Ishikawa (cell line): ENCODE measurements at regions not wholly inside any gene's neighbourhood (a gene's known extent, or its start where the extent isn't known, plus 50 kb on each side); places are given as distances from the start of the nearest gene placed in this dataset.

Experiments
- CEBPB ChIP-seq: IDR thresholded peaks from 2 replicates; pipeline ENCODE4 v1.6.1; 2012
- CREB1 ChIP-seq: IDR thresholded peaks from 2 replicates; pipeline ENCODE4 v1.6.1; 2012; ENCODE audit warnings: low read depth
- EGR1 ChIP-seq: IDR thresholded peaks from 2 replicates; pipeline ENCODE4 v1.6.1; 2012
- EP300 ChIP-seq: IDR thresholded peaks from 2 replicates; pipeline ENCODE4 v1.6.1; 2012; ENCODE audit warnings: borderline replicate concordance
- FOXM1 ChIP-seq: IDR thresholded peaks from 2 replicates; pipeline ENCODE4 v1.6.1; 2012; ENCODE audit warnings: low read depth, borderline replicate concordance
- NFIC ChIP-seq: IDR thresholded peaks from 2 replicates; pipeline ENCODE4 v1.6.1; 2012
- RAD21 ChIP-seq: IDR thresholded peaks from 2 replicates; pipeline ENCODE4 v1.6.1; 2012; ENCODE audit warnings: low read depth
- TAF1 ChIP-seq: IDR thresholded peaks from 2 replicates; pipeline ENCODE4 v1.6.1; 2012; ENCODE audit warnings: low read depth, mild to moderate bottlenecking
- TCF12 ChIP-seq: IDR thresholded peaks from 2 replicates; pipeline ENCODE4 v1.6.1; 2012; ENCODE audit warnings: low read depth
- TEAD4 ChIP-seq: IDR thresholded peaks from 2 replicates; pipeline ENCODE4 v1.6.1; 2012
- USF1 ChIP-seq: IDR thresholded peaks from 2 replicates; pipeline ENCODE4 v1.6.1; 2012
- YY1 ChIP-seq: IDR thresholded peaks from 2 replicates; pipeline ENCODE4 v1.6.1; 2012; ENCODE audit warnings: low read depth
- ZBTB7A ChIP-seq: IDR thresholded peaks from 2 replicates; pipeline ENCODE4 v1.6.1; 2012; ENCODE audit warnings: low read depth
- TF ChIP-seq, protein P1 (sequence below): IDR thresholded peaks from 2 replicates; pipeline ENCODE4 v1.6.1; 2012; ENCODE audit warnings: low read depth, mild to moderate bottlenecking
- TF ChIP-seq, protein P2 (sequence below): IDR thresholded peaks from 2 replicates; pipeline ENCODE4 v1.6.1; 2012

GRCh38 chr2:217326238-217327022 is 466.6 kb upstream of the TNP1 start:
- TF ChIP-seq NFIC (no peak), CEBPB (peak; percentile 57)

DNA sequence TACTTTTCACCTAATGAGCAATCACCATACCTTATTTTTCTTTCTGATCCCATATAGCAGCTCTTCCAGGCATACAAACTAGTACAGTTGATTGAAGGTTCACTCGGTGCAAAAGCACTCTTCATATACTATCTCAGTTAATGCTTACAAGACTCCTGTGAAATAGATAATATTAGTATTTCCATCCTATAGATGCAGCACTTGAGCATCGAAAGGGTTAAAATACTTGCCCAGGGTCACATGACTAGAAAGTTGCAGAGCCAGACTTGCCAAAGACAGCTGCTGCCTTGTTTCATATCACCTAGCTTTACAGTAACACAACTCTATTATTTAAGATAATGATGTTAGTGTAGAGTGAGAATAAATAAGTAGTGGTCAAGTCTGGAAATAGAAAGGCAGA is 466.0 kb upstream of the TNP1 start:
- TF ChIP-seq EP300 (no peak), TCF12 (no peak), USF1 (peak; percentile 74), FOXM1 (no peak), TEAD4 (no peak)

DNA sequence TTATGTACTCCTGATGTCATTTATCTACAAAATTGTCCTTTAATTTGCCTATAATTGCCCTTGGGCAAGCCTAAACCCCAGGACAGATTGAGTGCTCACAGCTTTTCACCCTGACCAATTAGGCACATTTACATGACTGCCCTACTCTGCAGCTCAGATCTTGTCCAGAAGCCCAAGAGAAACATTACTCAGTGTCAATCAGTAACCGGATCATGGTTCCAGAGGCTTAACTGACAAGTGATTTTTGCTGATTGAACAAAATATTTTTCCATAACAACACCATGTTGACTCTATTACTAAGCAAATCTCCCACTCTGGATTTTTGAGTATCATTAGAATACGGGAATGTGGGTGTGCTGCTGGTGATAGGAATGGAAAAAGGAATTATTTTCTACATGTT is 465.4 kb upstream of the TNP1 start:
- TF ChIP-seq TAF1 = no peak
- TF ChIP-seq TEAD4 = no peak
- no peak for TF ChIP-seq CREB1
- TF ChIP-seq TCF12 = no peak
- no peak for TF ChIP-seq ZBTB7A
- no peak for TF ChIP-seq EGR1
- no peak for TF ChIP-seq NFIC
- no peak for TF ChIP-seq CEBPB

DNA sequence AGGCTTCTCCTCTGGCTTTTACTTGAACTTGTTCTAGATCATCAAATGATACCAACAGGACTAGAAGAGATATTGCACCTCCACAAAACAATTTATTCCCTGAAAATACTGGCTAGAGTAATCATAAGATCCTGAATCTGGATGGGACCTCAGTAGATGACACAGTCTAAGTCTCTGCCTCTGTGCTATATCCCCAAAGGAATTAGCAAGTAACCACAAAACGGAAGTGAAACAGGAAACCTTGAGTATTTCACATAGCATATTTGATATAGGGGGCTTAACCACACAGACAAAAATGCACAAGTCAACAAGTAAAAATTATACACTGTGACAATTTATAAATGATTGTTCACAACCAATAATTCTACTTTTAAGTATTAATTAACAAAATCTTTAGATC is 456.9 kb upstream of the TNP1 start:
- no peak for TF ChIP-seq TEAD4
- no peak for TF ChIP-seq EGR1
- TF ChIP-seq TAF1 = no peak
- no peak for TF ChIP-seq EP300
- TF ChIP-seq CEBPB = no peak
- no peak for TF ChIP-seq RAD21
- TF ChIP-seq ZBTB7A = no peak
- no peak for TF ChIP-seq USF1
- no peak for TF ChIP-seq CREB1
- TF ChIP-seq, protein P1, sequence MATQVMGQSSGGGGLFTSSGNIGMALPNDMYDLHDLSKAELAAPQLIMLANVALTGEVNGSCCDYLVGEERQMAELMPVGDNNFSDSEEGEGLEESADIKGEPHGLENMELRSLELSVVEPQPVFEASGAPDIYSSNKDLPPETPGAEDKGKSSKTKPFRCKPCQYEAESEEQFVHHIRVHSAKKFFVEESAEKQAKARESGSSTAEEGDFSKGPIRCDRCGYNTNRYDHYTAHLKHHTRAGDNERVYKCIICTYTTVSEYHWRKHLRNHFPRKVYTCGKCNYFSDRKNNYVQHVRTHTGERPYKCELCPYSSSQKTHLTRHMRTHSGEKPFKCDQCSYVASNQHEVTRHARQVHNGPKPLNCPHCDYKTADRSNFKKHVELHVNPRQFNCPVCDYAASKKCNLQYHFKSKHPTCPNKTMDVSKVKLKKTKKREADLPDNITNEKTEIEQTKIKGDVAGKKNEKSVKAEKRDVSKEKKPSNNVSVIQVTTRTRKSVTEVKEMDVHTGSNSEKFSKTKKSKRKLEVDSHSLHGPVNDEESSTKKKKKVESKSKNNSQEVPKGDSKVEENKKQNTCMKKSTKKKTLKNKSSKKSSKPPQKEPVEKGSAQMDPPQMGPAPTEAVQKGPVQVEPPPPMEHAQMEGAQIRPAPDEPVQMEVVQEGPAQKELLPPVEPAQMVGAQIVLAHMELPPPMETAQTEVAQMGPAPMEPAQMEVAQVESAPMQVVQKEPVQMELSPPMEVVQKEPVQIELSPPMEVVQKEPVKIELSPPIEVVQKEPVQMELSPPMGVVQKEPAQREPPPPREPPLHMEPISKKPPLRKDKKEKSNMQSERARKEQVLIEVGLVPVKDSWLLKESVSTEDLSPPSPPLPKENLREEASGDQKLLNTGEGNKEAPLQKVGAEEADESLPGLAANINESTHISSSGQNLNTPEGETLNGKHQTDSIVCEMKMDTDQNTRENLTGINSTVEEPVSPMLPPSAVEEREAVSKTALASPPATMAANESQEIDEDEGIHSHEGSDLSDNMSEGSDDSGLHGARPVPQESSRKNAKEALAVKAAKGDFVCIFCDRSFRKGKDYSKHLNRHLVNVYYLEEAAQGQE = no peak
- no peak for TF ChIP-seq NFIC
- no peak for TF ChIP-seq FOXM1
- no peak for TF ChIP-seq YY1
- TF ChIP-seq TCF12 = no peak
- TF ChIP-seq, protein P2, sequence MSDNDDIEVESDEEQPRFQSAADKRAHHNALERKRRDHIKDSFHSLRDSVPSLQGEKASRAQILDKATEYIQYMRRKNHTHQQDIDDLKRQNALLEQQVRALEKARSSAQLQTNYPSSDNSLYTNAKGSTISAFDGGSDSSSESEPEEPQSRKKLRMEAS = no peak

DNA sequence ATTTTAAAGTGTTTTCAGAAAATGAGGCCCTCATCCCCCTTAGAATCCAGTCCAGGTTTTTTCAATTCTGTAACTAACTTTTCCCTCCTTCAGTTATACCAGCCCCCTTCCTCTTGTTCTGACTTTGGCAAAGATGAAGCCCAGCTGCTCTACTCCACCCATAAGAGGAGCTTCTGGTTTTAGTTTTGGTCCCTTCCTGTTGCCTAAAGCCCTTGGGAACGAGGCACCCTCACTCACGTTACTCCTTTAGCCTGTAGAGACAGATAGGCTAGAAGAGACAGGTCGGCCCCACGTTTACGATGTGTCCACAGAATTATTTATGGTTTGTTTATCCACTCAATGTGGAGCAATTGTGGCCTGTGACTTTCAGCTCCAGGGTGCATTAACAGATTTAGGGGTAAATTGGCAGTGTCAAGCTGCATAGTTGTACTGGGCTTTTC is 454.2 kb upstream of the TNP1 start:
- no peak for TF ChIP-seq YY1
- no peak for TF ChIP-seq RAD21
- no peak for TF ChIP-seq ZBTB7A
- no peak for TF ChIP-seq CREB1
- no peak for TF ChIP-seq TAF1
- TF ChIP-seq, protein P1 = no peak
- TF ChIP-seq, protein P2 = no peak
- TF ChIP-seq EGR1 = no peak
- TF ChIP-seq EP300 = no peak
- no peak for TF ChIP-seq TCF12
- TF ChIP-seq NFIC = no peak

DNA sequence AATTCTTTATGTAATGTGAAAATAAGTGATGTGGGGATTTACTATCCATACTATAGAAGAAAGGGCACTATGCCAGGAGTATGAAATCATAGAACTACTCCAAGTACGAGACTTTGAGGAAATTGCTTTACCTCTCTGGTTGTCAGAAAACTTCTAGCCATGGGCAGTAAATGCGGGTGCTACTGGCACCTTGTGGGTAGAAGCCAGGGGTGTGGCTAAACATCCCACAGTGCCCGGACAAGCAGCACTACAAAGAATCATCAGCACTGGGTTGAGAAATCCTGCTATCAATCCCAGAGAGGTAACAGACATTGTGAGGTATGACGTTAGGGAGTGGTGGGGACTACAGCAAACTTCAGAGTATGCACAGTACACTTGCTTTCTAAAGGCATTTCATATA is 453.5 kb upstream of the TNP1 start:
- TF ChIP-seq, protein P2 = no peak
- TF ChIP-seq EGR1 (no peak), NFIC (no peak), FOXM1 (no peak), CREB1 (no peak), EP300 (no peak), YY1 (no peak), TAF1 (no peak), ZBTB7A (no peak)
